Hippocampal formation (tissue), 2 donors: ENCODE measurements at regions not wholly inside any gene's neighbourhood (a gene's known extent, or its start where the extent isn't known, plus 50 kb on each side); places are given as distances from the start of the nearest gene placed in this dataset.
"Not testable (repeated sequence)": the region's sequence is repeated elsewhere in the genome, so short reads cannot be mapped to it uniquely, and the experiment has no call there.

ENCODE experiments used
- DNase-seq, 2 donors: peaks; one replicate each; lab custom pipeline; 2025; lab: John Stamatoyannopoulos, UW

GRCh38 chr1:30527511-30528140, 195.8 kb downstream of the MATN1 start:
- no peak for DNase-seq

- DNase-seq = no peak
Measured at GRCh38 chr1:30526652-30527345, 196.6 kb downstream of the MATN1 start.

- no peak for DNase-seq
Measured at GRCh38 chr1:30525971-30526651, 197.3 kb downstream of the MATN1 start.

GRCh38 chr1:30525631-30525970, 197.8 kb downstream of the MATN1 start:
- DNase-seq = no peak

DNA sequence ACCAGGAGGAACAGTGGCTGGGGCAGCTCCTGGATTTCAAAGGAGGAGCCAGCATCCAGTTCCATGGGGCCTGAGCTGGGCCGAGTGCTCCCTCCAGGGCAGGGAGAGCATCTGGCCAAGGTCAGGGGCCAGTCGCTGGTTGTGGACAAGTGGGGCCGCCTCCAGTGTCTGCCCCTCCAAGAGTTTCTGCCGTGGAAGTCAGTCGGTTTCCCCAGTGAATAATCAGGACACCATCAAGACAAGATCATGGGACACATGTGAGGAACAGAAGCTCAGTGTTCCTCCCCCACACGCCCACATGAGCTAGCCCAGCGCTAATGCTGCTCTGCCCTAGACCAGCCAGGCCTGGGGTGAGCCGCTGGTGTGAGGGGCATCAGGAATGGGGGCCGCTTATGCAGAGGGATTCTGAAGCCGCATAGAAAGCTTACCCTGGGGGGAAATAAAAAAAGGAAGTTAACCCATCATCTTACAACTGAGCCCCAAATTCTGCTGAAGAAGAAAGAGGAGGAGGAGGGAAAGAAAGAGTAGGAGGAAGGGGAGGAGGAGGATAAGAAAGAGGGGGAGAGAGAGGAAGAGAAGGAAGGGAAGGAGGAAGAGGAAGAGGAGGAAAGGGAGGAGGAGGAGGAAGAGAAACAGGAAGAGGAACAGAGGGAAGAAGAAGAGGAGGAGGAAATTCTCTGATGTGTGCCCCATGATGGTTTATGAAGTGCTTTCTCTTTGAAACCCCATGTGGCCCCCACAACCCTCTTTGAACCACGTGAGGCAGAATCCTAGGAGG, 198.4 kb downstream of the MATN1 start:
- no peak for DNase-seq

GRCh38 chr1:30524025-30524555, 199.3 kb downstream of the MATN1 start:
- not testable (repeated sequence) for DNase-seq

DNA sequence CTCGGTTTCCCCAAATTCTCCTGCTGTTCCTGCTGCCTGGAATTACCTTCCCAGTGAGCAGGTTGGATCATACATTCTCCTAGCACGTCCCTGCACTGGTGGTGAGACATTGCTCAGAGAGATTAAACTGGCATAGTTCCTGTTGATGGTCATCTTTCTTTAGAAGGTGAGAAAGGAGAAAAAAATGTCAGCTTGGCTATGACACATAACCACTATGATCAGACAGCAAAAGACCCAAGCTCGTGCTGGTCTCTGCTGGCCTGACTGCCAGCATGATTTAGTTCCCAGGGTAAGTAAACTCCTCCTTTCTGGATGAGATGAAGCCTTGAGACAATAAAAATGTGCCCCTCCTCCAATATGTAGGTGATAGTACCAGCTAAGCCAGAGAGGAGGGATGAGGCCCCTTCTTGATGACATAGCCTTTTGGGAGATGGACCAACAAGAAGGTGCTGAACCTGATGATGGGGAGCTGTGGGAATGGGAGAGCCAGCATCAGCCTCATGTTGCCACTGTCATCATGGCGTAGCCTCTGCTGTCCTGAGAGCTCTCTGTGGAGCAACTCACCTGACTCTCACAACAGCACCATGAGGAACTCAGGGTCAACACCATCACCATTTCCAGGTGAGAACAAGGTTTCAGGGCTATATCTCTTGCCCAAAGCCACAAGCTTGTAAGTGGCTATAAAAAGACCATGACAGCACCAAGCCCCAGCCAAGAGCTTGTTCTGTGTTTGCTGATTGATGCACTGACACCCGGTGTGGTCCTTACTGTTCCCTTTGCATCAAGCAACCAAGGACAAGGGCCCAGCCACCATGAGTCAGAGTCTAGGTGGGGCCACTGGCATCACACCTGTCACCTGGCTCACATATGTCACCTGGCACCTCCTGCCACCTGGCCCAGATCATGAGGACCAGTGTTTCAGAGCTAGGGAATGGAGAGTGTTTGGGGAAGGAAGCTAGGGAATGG, 200.0 kb downstream of the MATN1 start:
- no peak for DNase-seq

GRCh38 chr1:30522031-30523004, 201.1 kb downstream of the MATN1 start:
- DNase-seq = no peak

DNA sequence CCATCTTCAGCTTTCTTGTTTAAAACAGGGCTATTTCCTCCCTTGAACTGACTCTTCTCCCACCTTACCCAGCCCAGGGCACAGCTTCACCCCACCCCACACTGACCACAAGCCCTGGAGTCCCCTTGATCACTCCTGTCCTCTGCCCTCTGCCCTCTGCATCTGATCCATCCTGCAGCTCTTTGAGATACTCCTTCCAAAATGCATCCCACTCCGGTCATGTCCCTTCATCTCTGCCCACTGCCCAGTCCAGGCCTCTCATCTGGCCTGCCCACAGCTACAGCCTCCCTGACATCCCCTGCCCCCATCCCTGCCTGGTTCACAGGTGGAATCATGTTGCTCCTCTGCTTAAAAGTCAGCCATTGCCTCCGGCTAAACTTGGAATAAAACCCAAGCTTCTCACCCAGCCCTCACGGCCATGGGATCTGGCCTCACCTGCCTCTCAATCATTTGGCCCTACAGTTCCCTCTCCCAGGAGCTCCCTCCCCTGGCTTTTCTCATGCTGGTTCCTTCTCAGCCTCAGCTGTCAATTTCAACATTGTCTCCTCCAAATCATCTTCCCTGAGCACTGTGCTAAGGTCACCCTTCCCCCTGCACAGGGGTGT, 202.0 kb downstream of the MATN1 start:
- no peak for DNase-seq

DNA sequence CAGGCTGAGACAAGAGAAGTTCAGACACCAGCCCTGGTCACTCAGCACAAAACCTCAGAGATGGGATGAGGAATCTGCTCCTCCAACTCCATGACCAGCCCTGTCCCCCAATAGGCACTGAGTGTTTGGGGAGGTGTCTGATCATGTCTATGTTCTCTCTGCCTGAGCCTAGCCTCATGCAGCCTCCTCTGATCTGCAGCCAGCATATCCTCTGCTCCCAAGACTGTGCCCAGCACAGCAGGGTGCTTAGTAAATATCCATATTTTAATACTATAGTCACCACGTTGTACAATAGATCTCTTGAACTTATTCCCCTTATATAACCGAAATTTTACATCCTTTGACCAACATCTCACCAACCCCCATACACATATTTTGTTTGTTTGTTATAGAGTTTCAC, 202.9 kb downstream of the MATN1 start:
- no peak for DNase-seq

GRCh38 chr1:30519201-30519763, 204.1 kb downstream of the MATN1 start:
- DNase-seq = no peak

- no peak for DNase-seq
Measured at GRCh38 chr1:30518696-30519095, 204.7 kb downstream of the MATN1 start.

- no peak for DNase-seq
Measured at GRCh38 chr1:30518186-30518585, 205.2 kb downstream of the MATN1 start.

- not testable (repeated sequence) for DNase-seq
Measured at GRCh38 chr1:30517666-30518065, 205.7 kb downstream of the MATN1 start.

- DNase-seq = not testable (repeated sequence)
Measured at GRCh38 chr1:30517241-30517640, 206.1 kb downstream of the MATN1 start.

GRCh38 chr1:30516485-30516858, 206.9 kb downstream of the MATN1 start:
- no peak for DNase-seq

- no peak for DNase-seq
Measured at GRCh38 chr1:30515755-30516484, 207.5 kb downstream of the MATN1 start.

- DNase-seq = no peak
Measured at GRCh38 chr1:30514945-30515344, 208.4 kb downstream of the MATN1 start.
